Endothelial cell of umbilical vein (primary cell): ENCODE measurements at regions not wholly inside any gene's neighbourhood (a gene's known extent, or its start where the extent isn't known, plus 50 kb on each side); places are given as distances from the start of the nearest gene placed in this dataset.

ENCODE experiments used
- BruUV-seq: library from RNA; stranded (reverse); fragments of 400-500 nt; replicated peaks from 2 replicates; lab custom pipeline; 2021; lab: Mats Ljungman, UMichigan
- CTCF ChIA-PET: fragments of 300-600, 350-600 bp; sonication (Branson Sonifier 250); formaldehyde crosslinking; loops from one replicate; lab custom pipeline; 2021; ENCODE audit warnings: antibody characterized with exemption, inconsistent platforms; lab: Charles Lee
- POLR2A ChIA-PET: fragments of 300-600, 350-600 bp; sonication (Branson Sonifier 250); formaldehyde crosslinking; loops from one replicate; lab custom pipeline; 2021; ENCODE audit warnings: antibody characterized with exemption, inconsistent platforms; lab: Charles Lee
- DNase-seq: peaks from one replicate; pipeline ENCODE4 v3.0.0-alpha.2; 2011; ENCODE audit warnings: low read depth, low spot score
- FAIRE-seq: peaks from 2 replicates; lab custom pipeline; 2011; peaks lifted over from hg19 to GRCh38; lab: Jason Lieb, UNC
- H2AFZ ChIP-seq: 2 replicates; pipeline ENCODE4 v1.6.0; 2012; ENCODE audit warnings: low read depth, low read length, control low read depth, inconsistent platforms
- H3K27ac ChIP-seq: 2 replicates; pipeline ENCODE4 v1.5.1; 2011; ENCODE audit warnings: low read depth, mild to moderate bottlenecking, control low read depth, low read length, moderate library complexity; ENCODE audit not compliant: insufficient read depth
- H3K27me3 ChIP-seq, 2 experiments: 2 replicates each; pipeline versions ENCODE4 v1.6.0 to v1.6.1; 2011; ENCODE audit warnings: low read length in 2 of 2, mixed read lengths in 1 of 2; ENCODE audit not compliant: control insufficient read depth in 2 of 2, insufficient read depth in 2 of 2
- H3K36me3 ChIP-seq, 2 experiments: 2 replicates in 1 of 2; 3 replicates in 1 of 2; pipeline ENCODE4 v1.5.1; 2011; ENCODE audit warnings: low read length in 2 of 2, mild to moderate bottlenecking in 1 of 2, moderate library complexity in 1 of 2; ENCODE audit not compliant: control insufficient read depth in 2 of 2, insufficient read depth in 2 of 2; ENCODE audit errors: extremely low read depth in 1 of 2
- H3K4me1 ChIP-seq: 3 replicates; pipeline ENCODE4 v1.5.1; 2011; ENCODE audit warnings: mild to moderate bottlenecking, low read length; ENCODE audit not compliant: control insufficient read depth, insufficient read depth; ENCODE audit errors: extremely low read depth
- H3K4me2 ChIP-seq: 2 replicates; pipeline ENCODE4 v1.6.1; 2011; ENCODE audit warnings: low read length, control low read depth, mixed read lengths; ENCODE audit not compliant: insufficient read depth
- H3K4me3 ChIP-seq, 3 experiments: fragments of 200-600 bp in 1 of 3; sonication (generic), shearing (Covaris generic) in 1 of 3; replicated peaks in 1 of 3; 2 replicates each; pipeline ENCODE4 v1.5.1; 2011 to 2016; ENCODE audit warnings: control low read depth in 3 of 3, low read length in 3 of 3, mild to moderate bottlenecking in 2 of 3, inconsistent platforms in 1 of 3, low read depth in 1 of 3, moderate library complexity in 1 of 3; ENCODE audit not compliant: insufficient read depth in 1 of 3
- H3K79me2 ChIP-seq: 2 replicates; pipeline ENCODE4 v1.6.0; 2012; ENCODE audit warnings: low read length, inconsistent platforms; ENCODE audit not compliant: control insufficient read depth, insufficient read depth
- H3K9ac ChIP-seq: replicated peaks from 2 replicates; pipeline ENCODE3; 2011; ENCODE audit warnings: low read length, control low read depth; ENCODE audit not compliant: insufficient read depth; ENCODE audit errors: extremely low read depth
- H3K9me1 ChIP-seq: replicated peaks from 3 replicates; pipeline ENCODE4 v1.6.0; 2011; ENCODE audit warnings: mild to moderate bottlenecking, low read length; ENCODE audit not compliant: control insufficient read depth, insufficient read depth; ENCODE audit errors: extremely low read depth
- H3K9me3 ChIP-seq: replicated peaks from 2 replicates; pipeline ENCODE4 v1.5.1; 2012; ENCODE audit warnings: low read length, inconsistent platforms; ENCODE audit not compliant: control insufficient read depth, insufficient read depth
- H4K20me1 ChIP-seq: replicated peaks from 2 replicates; pipeline ENCODE3; 2011; ENCODE audit warnings: mild to moderate bottlenecking, low read length; ENCODE audit not compliant: control insufficient read depth, insufficient read depth; ENCODE audit errors: extremely low read depth
- EZH2 ChIP-seq: IDR thresholded peaks from 2 replicates; pipeline ENCODE4 v1.6.1; 2012; ENCODE audit warnings: borderline replicate concordance, low read depth, mild to moderate bottlenecking, moderate library complexity, low read length, inconsistent platforms; ENCODE audit not compliant: severe bottlenecking
- FOS ChIP-seq: IDR thresholded peaks from 2 replicates; pipeline ENCODE4 v1.6.1; 2011; ENCODE audit warnings: mild to moderate bottlenecking, low read length, moderate library complexity, borderline replicate concordance; ENCODE audit not compliant: insufficient read depth
- GATA2 ChIP-seq: IDR thresholded peaks from 2 replicates; pipeline ENCODE4 v1.7.0; 2011; ENCODE audit warnings: low read depth, mild to moderate bottlenecking, moderate library complexity, mixed read lengths, low read length; ENCODE audit not compliant: insufficient read length, insufficient read depth
- JUN ChIP-seq: IDR thresholded peaks from 2 replicates; pipeline ENCODE4 v1.6.1; 2011; ENCODE audit warnings: borderline replicate concordance, low read depth; ENCODE audit not compliant: insufficient read length, insufficient read depth
- MAX ChIP-seq: IDR thresholded peaks from 2 replicates; pipeline ENCODE4 v1.6.1; 2011; ENCODE audit not compliant: insufficient read depth, insufficient read length
- MYC ChIP-seq: IDR thresholded peaks from one replicate; pipeline ENCODE4 v1.6.1; 2011; ENCODE audit warnings: mild to moderate bottlenecking, low read depth, low read length
- POLR2A ChIP-seq: IDR thresholded peaks from 2 replicates; pipeline ENCODE4 v1.6.1; 2012; ENCODE audit warnings: low read depth, mild to moderate bottlenecking, control low read depth, low read length
- dilution Hi-C: fragments of 300-500 bp; cut with MboI; formaldehyde crosslinking; loops from one replicate; pipeline ENCODE4 v1.15.0; 2019; ENCODE audit warnings: low sequenced_read_pairs; ENCODE audit not compliant: extremely low pct_ligation_motif_present
- intact Hi-C: fragments of 100-400 bp; cut with micrococcal nuclease; formaldehyde crosslinking; loops from one replicate; pipeline ENCODE4 v1.10.0; 2022
- TF ChIP-seq, protein P1 (sequence below), 2 donors: IDR thresholded peaks; 1 replicate in 1 of 2; 2 replicates in 1 of 2; pipeline ENCODE4 v1.5.1; 2011; ENCODE audit warnings: low read length in 2 of 2, mild to moderate bottlenecking in 2 of 2, moderate library complexity in 2 of 2, control low read depth in 1 of 2, inconsistent platforms in 1 of 2, low read depth in 1 of 2; ENCODE audit not compliant: insufficient read depth in 1 of 2; ENCODE audit errors: extremely low read depth in 1 of 2

GRCh38 chr20:48302149-48302548, 516.9 kb upstream of the SULF2 start:
- ChIA-PET CTCF (no interaction called here), POLR2A (no interaction called here)
- intact Hi-C loops (no loop called here), dilution Hi-C loops (no loop called here)
- no TSS peak for BruUV-seq
- TF ChIP-seq FOS, result no peak
- no peak for TF ChIP-seq MYC
- no peak for TF ChIP-seq MAX
- no peak for TF ChIP-seq JUN
- TF ChIP-seq, protein P1, sequence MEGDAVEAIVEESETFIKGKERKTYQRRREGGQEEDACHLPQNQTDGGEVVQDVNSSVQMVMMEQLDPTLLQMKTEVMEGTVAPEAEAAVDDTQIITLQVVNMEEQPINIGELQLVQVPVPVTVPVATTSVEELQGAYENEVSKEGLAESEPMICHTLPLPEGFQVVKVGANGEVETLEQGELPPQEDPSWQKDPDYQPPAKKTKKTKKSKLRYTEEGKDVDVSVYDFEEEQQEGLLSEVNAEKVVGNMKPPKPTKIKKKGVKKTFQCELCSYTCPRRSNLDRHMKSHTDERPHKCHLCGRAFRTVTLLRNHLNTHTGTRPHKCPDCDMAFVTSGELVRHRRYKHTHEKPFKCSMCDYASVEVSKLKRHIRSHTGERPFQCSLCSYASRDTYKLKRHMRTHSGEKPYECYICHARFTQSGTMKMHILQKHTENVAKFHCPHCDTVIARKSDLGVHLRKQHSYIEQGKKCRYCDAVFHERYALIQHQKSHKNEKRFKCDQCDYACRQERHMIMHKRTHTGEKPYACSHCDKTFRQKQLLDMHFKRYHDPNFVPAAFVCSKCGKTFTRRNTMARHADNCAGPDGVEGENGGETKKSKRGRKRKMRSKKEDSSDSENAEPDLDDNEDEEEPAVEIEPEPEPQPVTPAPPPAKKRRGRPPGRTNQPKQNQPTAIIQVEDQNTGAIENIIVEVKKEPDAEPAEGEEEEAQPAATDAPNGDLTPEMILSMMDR (IDR thresholded peaks at IDR 0.05; ENCODE audit: extremely low read depth in 1 of 2, insufficient read depth in 1 of 2, low read depth in 1 of 2, low read length in 2 of 2), result no peak
- no peak for TF ChIP-seq EZH2
- no peak for TF ChIP-seq POLR2A
- TF ChIP-seq GATA2, result no peak
- DNase-seq (no peak), FAIRE-seq (no peak)
- Histone ChIP-seq H3K4me2 (no peak overlapping the region), H3K9me3 (no peaks in the 10 kb centered on the region), H3K36me3 (no peaks in the 10 kb centered on the region), H3K79me2 (no peaks in the 10 kb centered on the region), H4K20me1 (no peaks in the 10 kb centered on the region), H3K4me1 (peaks cover 14% of the 10 kb centered on the region), H3K27me3 (peaks cover 19 to 21% of the 10 kb centered on the region in 2 experiments), H3K4me3 (no peak overlapping the region), H2AFZ (no peak overlapping the region), H3K27ac (no peak overlapping the region), H3K9me1 (no peaks in the 10 kb centered on the region), H3K9ac (no peak overlapping the region)
